NCI-H1436 (cell line): ENCODE measurements at regions not wholly inside any gene's neighbourhood (a gene's known extent, or its start where the extent isn't known, plus 50 kb on each side); places are given as distances from the start of the nearest gene placed in this dataset.

Experiments used
- DNase-seq: peaks from one replicate; lab custom pipeline; 2025; lab: John Stamatoyannopoulos, UW

DNA sequence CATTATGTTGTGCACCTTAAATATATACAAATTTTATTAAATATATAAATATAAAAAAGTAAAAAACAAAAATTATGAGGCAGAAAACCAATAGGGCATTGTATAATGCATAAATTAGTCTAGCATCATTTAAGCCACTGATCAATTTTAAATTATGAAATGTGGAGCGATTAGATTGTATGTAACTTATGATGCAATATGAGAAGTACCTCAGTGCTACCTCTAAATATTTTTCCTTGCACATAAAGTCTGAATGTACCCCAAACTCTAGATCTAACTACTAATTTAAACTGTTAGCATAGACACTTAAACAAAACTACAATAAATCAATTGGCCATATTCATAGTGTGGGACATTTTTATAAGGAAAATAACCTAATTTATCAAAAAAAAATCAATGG lies 1178.5 kb upstream of the MIR17HG start:
- DNase-seq, result no peak

GRCh38 chr13:90170208-90170607 lies 1177.3 kb upstream of the MIR17HG start:
- DNase-seq, result no peak

GRCh38 chr13:90171649-90172048 lies 1175.8 kb upstream of the MIR17HG start:
- no peak for DNase-seq

DNA sequence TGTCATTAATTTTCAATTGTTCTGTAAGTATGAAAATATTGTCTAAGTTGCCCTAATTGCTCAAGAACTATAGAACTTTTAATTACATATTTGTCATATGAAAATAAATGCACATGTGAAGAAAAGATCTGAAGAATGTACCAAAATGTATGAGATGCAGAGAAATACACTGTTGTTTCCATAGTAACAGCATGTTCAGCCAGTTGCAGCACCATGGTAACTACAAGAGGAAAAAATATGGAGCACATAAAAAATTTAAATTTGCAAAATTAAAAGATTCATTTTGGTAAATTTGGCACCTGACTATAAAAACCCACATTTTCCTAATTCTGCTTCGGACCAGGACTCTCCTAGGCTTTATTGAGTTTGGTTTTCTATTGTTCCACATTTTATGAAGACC lies 1170.0 kb upstream of the MIR17HG start:
- DNase-seq, result no peak

DNA sequence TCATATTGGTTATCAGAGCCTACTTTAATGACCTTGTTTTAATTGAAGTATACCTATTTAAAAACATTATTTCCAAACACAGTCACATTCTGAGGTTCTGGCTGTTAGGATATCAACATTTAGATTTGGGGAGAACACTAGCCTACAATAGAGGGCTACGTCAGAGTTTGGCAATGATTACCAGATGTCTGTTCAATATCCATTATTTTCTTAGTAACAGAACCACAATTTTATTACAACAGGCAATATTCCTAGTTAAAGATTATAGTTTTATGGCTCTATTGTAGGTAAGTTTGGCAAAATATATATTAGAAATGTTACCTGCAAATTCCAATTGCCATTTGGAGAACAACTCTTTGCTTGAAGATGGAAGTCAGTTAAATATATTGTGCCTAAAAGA lies 1163.1 kb upstream of the MIR17HG start:
- DNase-seq, result no peak

GRCh38 chr13:90185734-90186133 lies 1161.8 kb upstream of the MIR17HG start:
- no peak for DNase-seq

- no peak for DNase-seq
These were observed 1159.8 kb upstream of the MIR17HG start for GRCh38 chr13:90187478-90188350.

DNA sequence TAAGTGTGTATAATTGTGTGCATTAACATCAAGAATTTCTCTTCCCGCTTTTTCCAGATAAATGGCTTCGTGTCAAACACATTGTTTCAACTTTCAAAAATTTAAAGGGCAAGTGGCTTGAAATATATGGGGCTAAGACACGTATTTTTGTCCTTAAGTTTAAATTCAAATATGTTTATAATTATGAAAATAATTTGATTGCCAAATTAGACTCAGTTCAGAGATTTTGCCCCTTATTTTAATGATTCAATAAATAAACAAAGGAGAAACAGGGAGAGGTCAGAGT lies 1159.2 kb upstream of the MIR17HG start:
- DNase-seq, result no peak

DNA sequence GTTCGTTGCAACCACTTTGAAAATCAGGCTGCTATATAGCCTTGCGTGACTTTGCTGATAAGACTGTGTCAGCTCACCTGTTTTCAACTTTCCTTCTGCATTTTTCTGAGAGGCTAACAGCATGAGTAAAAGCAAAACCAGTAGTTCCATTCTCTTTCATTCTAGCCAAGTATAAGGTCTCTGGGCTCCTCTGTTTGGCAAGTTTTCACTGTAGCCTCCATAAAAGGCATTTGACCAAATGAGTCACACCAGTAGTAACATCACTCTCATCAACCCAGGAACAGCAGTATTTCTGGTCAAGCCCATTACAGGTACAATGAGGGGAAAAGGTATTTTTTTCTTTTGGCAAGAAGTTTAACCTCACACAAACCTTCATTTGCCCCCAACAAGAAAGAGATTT lies 1149.8 kb upstream of the MIR17HG start:
- DNase-seq, result no peak

DNA sequence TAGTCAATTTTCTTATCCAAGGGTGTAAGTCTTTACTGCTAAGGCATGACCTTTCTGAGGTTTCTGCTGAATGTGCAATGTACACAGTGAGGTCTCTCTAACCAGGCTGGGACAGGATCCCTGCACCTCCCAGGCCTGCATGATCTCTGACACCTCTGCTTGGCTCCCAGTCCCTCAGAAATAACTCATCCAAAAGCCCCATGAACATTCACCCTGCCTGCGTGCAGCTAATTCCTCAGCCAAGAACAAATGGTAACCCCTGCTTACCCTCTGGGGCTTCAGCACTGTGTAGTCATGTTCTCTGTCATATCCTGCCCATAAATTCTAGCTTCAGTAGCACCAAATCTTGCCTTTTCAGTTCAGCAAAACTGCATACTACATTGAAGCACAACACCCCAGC lies 1146.3 kb upstream of the MIR17HG start:
- no peak for DNase-seq

DNA sequence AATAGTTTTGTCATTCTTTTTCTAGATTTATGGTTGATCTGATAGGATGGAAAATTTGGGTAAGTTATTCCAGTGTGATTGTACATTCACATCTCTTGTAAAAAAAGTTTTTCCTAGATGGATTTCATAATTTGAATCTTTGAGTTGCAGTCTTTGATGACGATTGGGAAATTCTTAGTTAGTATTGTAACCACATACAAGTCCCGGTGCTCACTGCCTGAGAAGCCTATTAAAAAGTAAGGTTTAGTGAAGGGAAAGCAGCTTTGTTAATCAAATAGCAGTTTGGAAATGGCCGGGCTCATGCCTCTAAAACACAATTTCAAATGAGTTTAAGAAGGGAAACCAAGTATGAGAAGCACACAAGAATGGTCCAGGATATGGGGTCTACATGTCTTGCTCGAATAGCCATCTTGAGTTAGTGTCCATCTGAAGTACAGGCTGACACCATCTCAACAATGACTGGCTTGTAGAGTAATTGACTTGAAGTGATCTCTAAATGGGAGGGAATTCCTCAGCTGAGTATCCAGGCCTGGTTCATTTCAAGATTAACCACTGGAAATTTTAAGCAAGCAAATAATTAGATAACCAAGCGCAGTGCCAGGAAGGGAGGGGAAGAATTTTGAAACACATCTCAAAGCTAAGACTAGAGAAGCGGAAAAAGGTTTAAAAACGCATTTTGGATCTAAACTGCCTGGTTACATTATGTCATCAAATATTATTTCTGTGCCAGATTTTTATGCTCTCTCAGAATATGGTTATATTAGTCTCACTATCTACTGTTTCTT lies 1145.6 kb upstream of the MIR17HG start:
- DNase-seq, result no peak

GRCh38 chr13:90205081-90205480 lies 1142.4 kb upstream of the MIR17HG start:
- no peak for DNase-seq

DNA sequence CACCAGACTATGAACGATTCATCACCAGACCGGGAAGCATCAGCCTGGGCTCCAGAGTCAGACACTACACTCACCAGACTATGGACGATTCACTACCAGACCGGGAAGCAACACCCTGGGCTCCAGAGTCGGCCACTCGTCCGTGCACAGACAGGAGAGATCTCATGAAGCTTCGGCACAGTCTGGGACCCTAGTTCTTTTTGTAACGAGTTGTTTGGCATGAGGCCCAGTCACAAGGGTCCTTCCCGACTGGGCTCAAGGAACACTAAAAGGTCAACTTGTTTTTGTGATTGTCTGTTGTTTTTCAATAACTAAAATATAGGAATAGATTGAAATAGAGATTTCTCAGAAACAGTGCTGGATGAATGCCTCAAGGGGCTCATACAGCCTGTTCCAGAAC lies 1141.6 kb upstream of the MIR17HG start:
- no peak for DNase-seq

GRCh38 chr13:90217275-90217674 lies 1130.2 kb upstream of the MIR17HG start:
- no peak for DNase-seq

GRCh38 chr13:90222758-90223157 lies 1124.7 kb upstream of the MIR17HG start:
- no peak for DNase-seq

- no peak for DNase-seq
These were observed 1117.2 kb upstream of the MIR17HG start for GRCh38 chr13:90230311-90230710.

- DNase-seq, result no peak
These were observed 1115.2 kb upstream of the MIR17HG start for GRCh38 chr13:90232291-90232690.

GRCh38 chr13:90233933-90234672 lies 1113.4 kb upstream of the MIR17HG start:
- no peak for DNase-seq

GRCh38 chr13:90237852-90238251 lies 1109.6 kb upstream of the MIR17HG start:
- no peak for DNase-seq

DNA sequence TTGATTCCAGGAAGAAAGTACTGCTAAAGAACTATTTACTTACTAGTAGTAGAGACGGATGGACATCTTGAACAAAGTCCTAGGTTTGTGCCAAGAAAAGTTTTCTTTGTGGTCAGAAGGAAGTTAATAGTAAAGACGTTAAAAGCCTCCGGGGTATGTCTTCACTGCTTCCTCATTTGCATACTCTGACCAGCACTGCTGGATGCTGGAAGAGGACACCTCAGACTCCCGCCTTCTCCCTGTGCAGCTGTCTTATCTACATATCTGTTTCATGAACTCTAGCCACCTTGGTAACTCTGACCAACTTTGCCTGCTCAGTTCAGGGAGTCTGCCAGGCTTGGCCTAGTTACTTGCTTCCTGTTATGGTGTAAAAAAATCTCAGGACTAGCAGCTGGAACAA lies 1109.1 kb upstream of the MIR17HG start:
- no peak for DNase-seq

- no peak for DNase-seq
These were observed 1108.4 kb upstream of the MIR17HG start for GRCh38 chr13:90239130-90239529.

DNA sequence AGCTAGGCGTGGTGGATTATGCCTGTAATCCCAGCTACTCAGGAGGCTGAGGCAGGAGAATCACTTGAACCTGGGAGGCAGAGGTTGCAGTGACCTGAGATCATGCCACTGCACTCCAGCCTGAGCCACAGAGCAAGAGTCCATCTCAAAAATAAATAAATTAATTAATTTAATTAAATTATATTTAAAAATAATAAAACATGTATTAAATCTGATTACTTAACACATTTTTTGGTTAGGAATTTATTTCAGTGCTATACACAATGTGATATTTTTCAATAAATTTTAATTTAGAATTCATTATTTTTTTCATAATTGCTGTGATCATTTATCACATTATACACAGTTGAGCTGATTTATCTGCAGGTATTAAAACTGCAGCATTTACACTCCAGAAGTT lies 1101.5 kb upstream of the MIR17HG start:
- no peak for DNase-seq
